ENCODE measurements at regions not wholly inside any gene's neighbourhood (a gene's known extent, or its start where the extent isn't known, plus 50 kb on each side); places are given as distances from the start of the nearest gene placed in this dataset.

DNA sequence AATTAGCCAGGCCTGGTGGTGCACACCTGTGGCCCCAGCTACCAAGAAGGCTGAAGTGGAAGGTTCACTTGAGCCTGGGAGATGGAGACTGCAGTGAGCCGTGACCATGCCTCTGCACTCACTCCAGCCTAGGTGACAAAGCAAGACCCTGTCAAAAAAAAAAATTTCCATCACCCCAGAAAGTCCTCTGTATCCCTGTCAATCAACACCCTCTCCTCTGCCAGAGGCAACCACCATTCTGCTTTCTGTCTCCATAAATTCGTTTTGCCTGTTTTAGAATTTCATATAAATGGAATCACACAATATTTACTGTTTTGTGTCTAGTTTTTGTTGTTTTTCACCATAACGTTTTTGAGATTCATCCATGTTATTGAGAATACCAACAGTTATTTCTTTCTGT lies 141.6 kb upstream of the SLC45A1 start:
- H3K27ac ChIP-seq (ENCODE audit: low read depth in 1 of 2, low read length in 1 of 2) = no peak overlapping the region
- 82 to 86% methylated on average over 3 of the region's 3 CpGs for WGBS, 2 donors
- TF ChIP-seq, protein P1, sequence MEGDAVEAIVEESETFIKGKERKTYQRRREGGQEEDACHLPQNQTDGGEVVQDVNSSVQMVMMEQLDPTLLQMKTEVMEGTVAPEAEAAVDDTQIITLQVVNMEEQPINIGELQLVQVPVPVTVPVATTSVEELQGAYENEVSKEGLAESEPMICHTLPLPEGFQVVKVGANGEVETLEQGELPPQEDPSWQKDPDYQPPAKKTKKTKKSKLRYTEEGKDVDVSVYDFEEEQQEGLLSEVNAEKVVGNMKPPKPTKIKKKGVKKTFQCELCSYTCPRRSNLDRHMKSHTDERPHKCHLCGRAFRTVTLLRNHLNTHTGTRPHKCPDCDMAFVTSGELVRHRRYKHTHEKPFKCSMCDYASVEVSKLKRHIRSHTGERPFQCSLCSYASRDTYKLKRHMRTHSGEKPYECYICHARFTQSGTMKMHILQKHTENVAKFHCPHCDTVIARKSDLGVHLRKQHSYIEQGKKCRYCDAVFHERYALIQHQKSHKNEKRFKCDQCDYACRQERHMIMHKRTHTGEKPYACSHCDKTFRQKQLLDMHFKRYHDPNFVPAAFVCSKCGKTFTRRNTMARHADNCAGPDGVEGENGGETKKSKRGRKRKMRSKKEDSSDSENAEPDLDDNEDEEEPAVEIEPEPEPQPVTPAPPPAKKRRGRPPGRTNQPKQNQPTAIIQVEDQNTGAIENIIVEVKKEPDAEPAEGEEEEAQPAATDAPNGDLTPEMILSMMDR (IDR thresholded peaks at IDR 0.05; ENCODE audit: control extremely low read depth, extremely low read depth) = no peak
- no peaks in the 10 kb centered on the region for H3K4me1 ChIP-seq (ENCODE audit: control insufficient read depth in 5 of 5, insufficient read depth in 5 of 5, low read length in 5 of 5)
- H3K27me3 ChIP-seq (ENCODE audit: control insufficient read depth in 3 of 3, insufficient read depth in 3 of 3, low read length in 2 of 3) = no peaks in the 10 kb centered on the region
- ATAC-seq (ENCODE audit: insufficient read depth, low FRiP score) (no peak), DNase-seq (no peak)
- peaks cover 4 to 13% (median 5%) of the 10 kb centered on the region in 4 donors for H3K9me3 ChIP-seq (ENCODE audit: control insufficient read depth in 4 of 4, insufficient read depth in 3 of 4, low read length in 3 of 4)
- H3K4me3 ChIP-seq = no peak overlapping the region
- no peaks in the 10 kb centered on the region for H3K36me3 ChIP-seq (ENCODE audit: control insufficient read depth in 4 of 4, insufficient read depth in 4 of 4, low read length in 4 of 4)
- no peak overlapping the region for H3K9ac ChIP-seq (ENCODE audit: insufficient read depth in 1 of 2, low read length in 2 of 2)

DNA sequence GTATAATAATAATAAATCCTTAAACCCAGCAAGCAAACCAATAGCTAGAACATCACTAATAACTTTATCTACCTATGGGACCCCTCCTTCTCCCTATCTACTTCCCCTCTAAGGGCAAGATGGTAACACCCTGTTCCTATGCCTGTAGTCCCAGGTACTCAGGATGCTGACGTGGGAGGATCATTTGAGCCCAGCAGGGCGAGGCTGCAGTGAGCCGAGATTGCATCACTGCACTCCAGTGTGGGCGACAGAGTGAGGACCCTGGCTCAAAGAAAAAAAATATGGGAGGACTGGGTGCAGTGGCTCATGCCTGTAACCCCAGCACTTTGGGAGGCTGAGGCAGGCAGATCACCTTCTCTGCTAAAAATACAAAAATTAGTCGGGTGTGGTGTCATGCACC lies 143.1 kb upstream of the SLC45A1 start:
- Histone ChIP-seq H3K36me3 (ENCODE audit: control insufficient read depth in 4 of 4, insufficient read depth in 4 of 4, low read length in 4 of 4) (no peaks in the 10 kb centered on the region), H3K27ac (ENCODE audit: low read depth in 1 of 2, low read length in 1 of 2) (no peak overlapping the region), H3K9me3 (ENCODE audit: control insufficient read depth in 4 of 4, insufficient read depth in 3 of 4, low read length in 3 of 4) (peaks cover 4 to 13% (median 5%) of the 10 kb centered on the region in 4 donors), H3K27me3 (ENCODE audit: control insufficient read depth in 3 of 3, insufficient read depth in 3 of 3, low read length in 2 of 3) (no peaks in the 10 kb centered on the region), H3K4me1 (ENCODE audit: control insufficient read depth in 5 of 5, insufficient read depth in 5 of 5, low read length in 5 of 5) (peaks cover 0 to 8% (median 5%) of the 10 kb centered on the region in 5 donors), H3K4me3 (no peak overlapping the region), H3K9ac (ENCODE audit: insufficient read depth in 1 of 2, low read length in 2 of 2) (no peak overlapping the region)
- TF ChIP-seq, protein P1 (IDR thresholded peaks at IDR 0.05; ENCODE audit: control extremely low read depth, extremely low read depth) = no peak
- ATAC-seq (ENCODE audit: insufficient read depth, low FRiP score) (no peak), DNase-seq (no peak)
- WGBS, 2 donors = 71 to 83% methylated on average over 5 of the region's 5 CpGs

DNA sequence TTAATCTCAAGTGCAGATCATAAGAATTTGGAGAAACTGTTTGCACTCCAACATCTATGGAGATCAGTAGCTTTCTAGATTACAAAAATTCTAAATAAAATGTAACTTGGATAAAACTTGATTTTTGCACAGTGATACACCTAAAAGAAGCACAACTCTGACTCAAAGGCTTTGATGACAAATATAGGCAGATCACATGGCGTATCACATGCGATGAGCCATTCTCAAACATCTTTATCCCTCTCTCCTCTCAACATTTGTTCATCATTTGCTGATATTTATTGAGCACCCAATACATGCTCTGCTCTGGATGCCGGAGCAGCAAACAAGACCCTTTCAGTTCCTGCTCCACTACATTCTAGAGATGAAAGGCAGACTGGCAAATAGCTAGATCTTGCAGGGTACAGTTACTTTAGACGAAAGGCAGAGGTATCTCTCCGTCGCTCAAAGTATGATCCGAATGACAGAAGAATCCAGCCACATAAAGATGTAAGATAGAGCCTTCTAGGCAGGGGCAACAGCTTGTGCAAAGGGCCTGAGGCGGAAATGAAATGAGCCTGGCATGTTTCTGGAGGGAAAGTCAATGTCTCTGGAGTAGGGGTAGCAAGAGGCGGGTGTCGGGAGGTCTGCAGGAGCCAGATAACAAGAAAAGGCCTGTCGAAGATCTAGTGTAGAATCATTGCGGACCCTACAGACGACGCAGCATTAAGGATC lies 145.8 kb upstream of the ERRFI1 start:
- DNase-seq (no peak), ATAC-seq (ENCODE audit: insufficient read depth, low FRiP score) (no peak)
- H3K27me3 ChIP-seq (ENCODE audit: control insufficient read depth in 3 of 3, insufficient read depth in 3 of 3, low read length in 2 of 3) = no peaks in the 10 kb centered on the region
- peaks cover 0 to 15% (median 9%) of the 10 kb centered on the region in 5 donors for H3K4me1 ChIP-seq (ENCODE audit: control insufficient read depth in 5 of 5, insufficient read depth in 5 of 5, low read length in 5 of 5)
- WGBS, 2 donors = 97 to 98% methylated on average over 14 of the region's 14 CpGs
- no peak overlapping the region for H3K27ac ChIP-seq (ENCODE audit: low read depth in 1 of 2, low read length in 1 of 2)
- no peak overlapping the region for H3K4me3 ChIP-seq
- no peak overlapping the region for H3K9ac ChIP-seq (ENCODE audit: insufficient read depth in 1 of 2, low read length in 2 of 2)
- H3K36me3 ChIP-seq (ENCODE audit: control insufficient read depth in 4 of 4, insufficient read depth in 4 of 4, low read length in 4 of 4) = no peaks in the 10 kb centered on the region
- H3K9me3 ChIP-seq (ENCODE audit: control insufficient read depth in 4 of 4, insufficient read depth in 3 of 4, low read length in 3 of 4) = no peaks in the 10 kb centered on the region
- TF ChIP-seq, protein P1 (IDR thresholded peaks at IDR 0.05; ENCODE audit: control extremely low read depth, extremely low read depth) = no peak
